DND-41 (cell line): ENCODE measurements at regions not wholly inside any gene's neighbourhood (a gene's known extent, or its start where the extent isn't known, plus 50 kb on each side); places are given as distances from the start of the nearest gene placed in this dataset.
A peak's percentile ranks its signal among the peaks of the same experiment; 100 is the strongest.

Source experiments
- ATAC-seq: fragments of 200-7000 bp; cut with Tn5 transposase; 3 replicates; pipeline ENCODE4 v1.9.1; 2021; ENCODE audit warnings: low read depth; ENCODE audit not compliant: insufficient read depth
- DNase-seq: peaks from one replicate; pipeline ENCODE4 v3.0.0-alpha.2; 2020
- H2AFZ ChIP-seq: 2 replicates; pipeline ENCODE4 v1.6.0; 2012; ENCODE audit warnings: low read depth, low read length
- H3K27ac ChIP-seq: 2 replicates; pipeline ENCODE4 v1.5.1; 2012; ENCODE audit warnings: low read length, inconsistent platforms
- H3K27me3 ChIP-seq: fragments of 200-600 bp; sonication (generic); 2 replicates; pipeline ENCODE4 v1.6.0; 2012; ENCODE audit warnings: low read length, mild to moderate bottlenecking, inconsistent platforms; ENCODE audit not compliant: insufficient read depth, poor library complexity
- H3K36me3 ChIP-seq: 2 replicates; pipeline ENCODE4 v1.5.1; 2012; ENCODE audit warnings: low read length, inconsistent platforms; ENCODE audit not compliant: insufficient read depth
- H3K4me1 ChIP-seq: 2 replicates; pipeline ENCODE4 v1.5.1; 2012; ENCODE audit warnings: mild to moderate bottlenecking, low read length; ENCODE audit not compliant: insufficient read depth
- H3K4me2 ChIP-seq: 2 replicates; pipeline ENCODE4 v1.6.0; 2012; ENCODE audit warnings: mild to moderate bottlenecking, moderate library complexity, low read length, inconsistent platforms; ENCODE audit not compliant: insufficient read depth
- H3K4me3 ChIP-seq, 2 experiments: fragments of 200-600 bp in 1 of 2; shearing (Covaris generic) in 1 of 2; 2 replicates each; pipeline ENCODE4 v1.5.1; 2012 to 2016; ENCODE audit warnings: inconsistent platforms in 2 of 2, low read length in 2 of 2, mild to moderate bottlenecking in 2 of 2, low read depth in 1 of 2, moderate library complexity in 1 of 2
- H3K79me2 ChIP-seq: 2 replicates; pipeline ENCODE4 v1.6.0; 2012; ENCODE audit warnings: low read length, inconsistent platforms; ENCODE audit not compliant: insufficient read depth
- H3K9ac ChIP-seq: 2 replicates; pipeline ENCODE4 v1.6.0; 2012; ENCODE audit warnings: low read depth, mild to moderate bottlenecking, inconsistent platforms, low read length, moderate library complexity
- H3K9me3 ChIP-seq: 2 replicates; pipeline ENCODE4 v1.5.1; 2012; ENCODE audit warnings: low read length, moderate library complexity, mild to moderate bottlenecking, inconsistent platforms; ENCODE audit not compliant: insufficient read depth, severe bottlenecking
- H4K20me1 ChIP-seq: 2 replicates; pipeline ENCODE4 v1.6.0; 2012; ENCODE audit warnings: low read length; ENCODE audit not compliant: insufficient read depth
- EZH2 ChIP-seq: IDR thresholded peaks from 3 replicates; pipeline ENCODE4 v1.6.1; 2012; ENCODE audit warnings: borderline replicate concordance, low read depth, mild to moderate bottlenecking, moderate library complexity, low read length, inconsistent platforms; ENCODE audit not compliant: severe bottlenecking
- TF ChIP-seq, protein P1 (sequence below): IDR thresholded peaks from 2 replicates; pipeline ENCODE4 v1.5.1; 2012; ENCODE audit warnings: borderline replicate concordance, low read length, moderate library complexity, mild to moderate bottlenecking; ENCODE audit not compliant: poor library complexity, severe bottlenecking; ENCODE audit errors: extremely low read depth

DNA sequence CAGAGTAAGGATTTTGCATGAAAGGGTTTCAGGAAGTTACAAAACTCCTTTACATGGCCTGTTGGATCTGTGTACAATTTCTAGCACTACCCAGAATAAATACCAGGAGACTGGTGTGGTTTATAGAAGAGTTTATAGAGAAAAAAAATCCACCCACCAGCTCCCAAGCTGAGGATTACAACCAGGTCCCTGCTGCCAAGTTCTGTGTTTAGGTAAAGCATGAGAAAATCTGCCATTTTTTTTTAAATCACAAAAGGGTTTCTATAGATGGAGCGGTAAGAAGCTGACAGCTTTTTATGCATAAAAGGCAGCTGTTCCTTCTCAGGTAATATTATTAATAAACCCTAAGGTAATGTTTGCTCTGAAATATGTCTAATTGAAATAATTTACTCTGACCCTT is 545.4 kb upstream of the ZEB2 start:
- H3K4me3 ChIP-seq: no peak overlapping the region
- no peak overlapping the region for H2AFZ ChIP-seq
- no peak overlapping the region for H3K4me2 ChIP-seq
- no peaks in the 10 kb centered on the region for H3K9me3 ChIP-seq
- H3K27me3 ChIP-seq: no peaks in the 10 kb centered on the region
- H3K4me1 ChIP-seq: no peaks in the 10 kb centered on the region
- no peaks in the 10 kb centered on the region for H4K20me1 ChIP-seq
- DNase-seq (no peak), ATAC-seq (no peak)
- no peaks in the 10 kb centered on the region for H3K36me3 ChIP-seq
- TF ChIP-seq EZH2: no peak
- TF ChIP-seq, protein P1, sequence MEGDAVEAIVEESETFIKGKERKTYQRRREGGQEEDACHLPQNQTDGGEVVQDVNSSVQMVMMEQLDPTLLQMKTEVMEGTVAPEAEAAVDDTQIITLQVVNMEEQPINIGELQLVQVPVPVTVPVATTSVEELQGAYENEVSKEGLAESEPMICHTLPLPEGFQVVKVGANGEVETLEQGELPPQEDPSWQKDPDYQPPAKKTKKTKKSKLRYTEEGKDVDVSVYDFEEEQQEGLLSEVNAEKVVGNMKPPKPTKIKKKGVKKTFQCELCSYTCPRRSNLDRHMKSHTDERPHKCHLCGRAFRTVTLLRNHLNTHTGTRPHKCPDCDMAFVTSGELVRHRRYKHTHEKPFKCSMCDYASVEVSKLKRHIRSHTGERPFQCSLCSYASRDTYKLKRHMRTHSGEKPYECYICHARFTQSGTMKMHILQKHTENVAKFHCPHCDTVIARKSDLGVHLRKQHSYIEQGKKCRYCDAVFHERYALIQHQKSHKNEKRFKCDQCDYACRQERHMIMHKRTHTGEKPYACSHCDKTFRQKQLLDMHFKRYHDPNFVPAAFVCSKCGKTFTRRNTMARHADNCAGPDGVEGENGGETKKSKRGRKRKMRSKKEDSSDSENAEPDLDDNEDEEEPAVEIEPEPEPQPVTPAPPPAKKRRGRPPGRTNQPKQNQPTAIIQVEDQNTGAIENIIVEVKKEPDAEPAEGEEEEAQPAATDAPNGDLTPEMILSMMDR: no peak
- H3K79me2 ChIP-seq: no peaks in the 10 kb centered on the region
- no peak overlapping the region for H3K9ac ChIP-seq
- H3K27ac ChIP-seq: no peak overlapping the region

DNA sequence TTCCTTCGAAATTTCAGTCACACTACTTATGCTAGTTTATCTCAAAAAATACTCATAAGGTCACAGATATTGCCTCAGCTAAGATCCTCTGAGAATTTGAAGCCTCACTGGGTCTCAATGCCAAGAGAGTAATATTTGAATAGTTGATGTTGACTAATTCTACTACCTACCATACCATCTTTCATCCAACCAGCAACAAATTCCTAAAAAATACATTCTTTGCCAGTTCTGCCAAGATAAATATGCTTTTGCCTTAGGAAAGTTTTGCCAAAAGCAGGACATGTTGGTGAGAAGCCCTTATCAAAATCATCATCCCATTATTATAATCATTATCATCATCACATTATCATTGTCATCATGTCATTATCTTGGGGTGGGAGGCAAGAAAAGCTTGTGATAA is 544.6 kb upstream of the ZEB2 start:
- Histone ChIP-seq H3K9ac (no peak overlapping the region), H3K36me3 (no peaks in the 10 kb centered on the region), H3K4me3 (no peak overlapping the region), H2AFZ (no peak overlapping the region), H4K20me1 (no peaks in the 10 kb centered on the region), H3K4me1 (peaks cover 6% of the 10 kb centered on the region), H3K9me3 (no peaks in the 10 kb centered on the region), H3K27me3 (no peaks in the 10 kb centered on the region), H3K4me2 (no peak overlapping the region), H3K79me2 (no peaks in the 10 kb centered on the region), H3K27ac (no peak overlapping the region)
- no peak for DNase-seq
- ATAC-seq: no peak
- TF ChIP-seq EZH2: no peak
- TF ChIP-seq, protein P1: no peak

DNA sequence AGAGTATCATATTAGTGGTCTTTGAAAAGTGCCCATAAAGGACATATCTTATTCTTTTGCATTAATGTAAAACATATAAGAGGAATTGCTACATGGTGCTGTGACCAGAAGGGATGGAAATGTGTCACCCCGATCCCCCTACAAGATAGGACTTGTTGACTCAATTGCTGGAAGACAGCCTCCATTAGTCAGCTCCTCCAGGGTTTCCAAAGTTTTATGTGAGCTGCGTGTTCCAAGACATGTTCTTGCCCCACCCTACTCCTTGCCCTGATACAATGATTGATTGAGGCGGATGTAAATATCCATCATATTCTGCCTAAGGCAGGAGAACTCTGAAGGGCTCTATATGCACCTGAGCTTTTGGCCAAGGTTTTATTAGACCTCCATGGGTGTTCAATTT is 541.0 kb upstream of the ZEB2 start:
- ATAC-seq (no peak), DNase-seq (no peak)
- Histone ChIP-seq H3K9ac (no peak overlapping the region), H3K9me3 (no peaks in the 10 kb centered on the region), H3K4me3 (no peak overlapping the region), H3K36me3 (no peaks in the 10 kb centered on the region), H3K27ac (no peak overlapping the region), H4K20me1 (no peaks in the 10 kb centered on the region), H3K79me2 (no peaks in the 10 kb centered on the region), H2AFZ (no peak overlapping the region), H3K27me3 (no peaks in the 10 kb centered on the region), H3K4me1 (peaks cover 10% of the 10 kb centered on the region), H3K4me2 (no peak overlapping the region)
- TF ChIP-seq EZH2: no peak
- TF ChIP-seq, protein P1: no peak

DNA sequence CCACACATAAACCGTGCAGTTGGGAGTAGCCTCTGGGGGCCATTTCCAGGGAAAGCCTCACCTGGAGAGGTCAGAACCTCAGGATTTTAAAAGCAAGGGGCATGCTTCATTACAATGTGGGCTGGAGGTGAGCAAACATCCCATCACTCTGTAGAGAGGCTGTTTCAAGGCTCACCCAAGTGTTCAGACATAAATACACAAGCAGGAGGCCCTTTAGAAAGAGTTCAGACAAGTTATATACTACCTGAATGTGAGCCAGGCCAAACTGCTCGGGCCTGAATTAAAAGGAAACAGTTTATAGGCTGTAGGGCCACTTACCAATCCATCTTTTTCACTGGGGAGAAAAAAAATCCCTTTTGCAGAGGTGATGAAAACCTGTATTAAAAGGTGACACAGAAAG is 540.0 kb upstream of the ZEB2 start:
- H3K4me3 ChIP-seq: no peak overlapping the region
- peak overlapping the region; percentile 58 for H3K27ac ChIP-seq
- peaks cover 10% of the 10 kb centered on the region for H3K4me1 ChIP-seq
- peak overlapping the region; percentile 35 for H2AFZ ChIP-seq
- TF ChIP-seq, protein P1: no peak
- TF ChIP-seq EZH2: no peak
- no peaks in the 10 kb centered on the region for H3K9me3 ChIP-seq
- H3K79me2 ChIP-seq: no peaks in the 10 kb centered on the region
- H3K27me3 ChIP-seq: no peaks in the 10 kb centered on the region
- H3K36me3 ChIP-seq: no peaks in the 10 kb centered on the region
- H3K4me2 ChIP-seq: no peak overlapping the region
- no peaks in the 10 kb centered on the region for H4K20me1 ChIP-seq
- H3K9ac ChIP-seq: no peak overlapping the region
- DNase-seq: no peak
- no peak for ATAC-seq
